ENCODE measurements at regions not wholly inside any gene's neighbourhood (a gene's known extent, or its start where the extent isn't known, plus 50 kb on each side); places are given as distances from the start of the nearest gene placed in this dataset.

DNA sequence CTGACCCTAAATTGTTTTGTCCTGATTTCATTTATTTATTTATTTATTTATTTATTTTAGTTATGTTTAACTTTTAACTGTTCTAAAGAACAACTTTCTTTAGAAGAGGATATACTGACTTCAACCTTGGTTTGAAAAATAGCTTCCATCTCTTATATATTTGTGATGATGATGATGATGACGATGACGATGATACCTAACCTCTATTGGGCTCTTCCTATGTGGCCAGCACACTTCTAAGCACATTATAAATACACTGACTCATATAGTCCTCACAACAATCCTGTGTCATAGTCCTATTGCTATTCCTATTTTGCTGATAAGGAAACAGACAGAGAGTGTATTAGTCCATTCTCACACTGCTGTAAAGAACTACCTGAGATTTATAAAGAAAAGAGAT is 162.9 kb upstream of the KIAA1217 start:
- Histone ChIP-seq H3K4me1 (ENCODE audit: control insufficient read depth, extremely low read depth, insufficient read depth, low read length) (no peaks in the 10 kb centered on the region), H3K4me2 (ENCODE audit: extremely low read depth, insufficient read depth, low read length) (no peak overlapping the region), H3K27me3 (ENCODE audit: control insufficient read depth, insufficient read depth, low read length) (no peaks in the 10 kb centered on the region), H3K36me3 (ENCODE audit: control insufficient read depth, insufficient read depth, low read length) (no peaks in the 10 kb centered on the region), H3K9me3 (ENCODE audit: control insufficient read depth, insufficient read depth, low read depth, low read length) (no peaks in the 10 kb centered on the region), H3K27ac (ENCODE audit: insufficient read depth, low read length) (no peak overlapping the region), H3K9ac (ENCODE audit: insufficient read depth, low read length) (no peak overlapping the region), H3K79me2 (ENCODE audit: control insufficient read depth, insufficient read depth, low read length) (no peaks in the 10 kb centered on the region), H4K20me1 (ENCODE audit: control insufficient read depth, extremely low read depth, insufficient read depth, low read length) (no peaks in the 10 kb centered on the region), H2AFZ (ENCODE audit: low read length) (no peak overlapping the region), H3K4me3 (replicated peaks in 1 of 4; ENCODE audit: control extremely low read depth in 1 of 4, insufficient read depth in 1 of 4, low read depth in 3 of 4, low read length in 4 of 4) (no peak overlapping the region)
- TF ChIP-seq EZH2 (IDR thresholded peaks at IDR 0.05; ENCODE audit: low read length, missing control alignments): no peak
- TF ChIP-seq, protein P1, sequence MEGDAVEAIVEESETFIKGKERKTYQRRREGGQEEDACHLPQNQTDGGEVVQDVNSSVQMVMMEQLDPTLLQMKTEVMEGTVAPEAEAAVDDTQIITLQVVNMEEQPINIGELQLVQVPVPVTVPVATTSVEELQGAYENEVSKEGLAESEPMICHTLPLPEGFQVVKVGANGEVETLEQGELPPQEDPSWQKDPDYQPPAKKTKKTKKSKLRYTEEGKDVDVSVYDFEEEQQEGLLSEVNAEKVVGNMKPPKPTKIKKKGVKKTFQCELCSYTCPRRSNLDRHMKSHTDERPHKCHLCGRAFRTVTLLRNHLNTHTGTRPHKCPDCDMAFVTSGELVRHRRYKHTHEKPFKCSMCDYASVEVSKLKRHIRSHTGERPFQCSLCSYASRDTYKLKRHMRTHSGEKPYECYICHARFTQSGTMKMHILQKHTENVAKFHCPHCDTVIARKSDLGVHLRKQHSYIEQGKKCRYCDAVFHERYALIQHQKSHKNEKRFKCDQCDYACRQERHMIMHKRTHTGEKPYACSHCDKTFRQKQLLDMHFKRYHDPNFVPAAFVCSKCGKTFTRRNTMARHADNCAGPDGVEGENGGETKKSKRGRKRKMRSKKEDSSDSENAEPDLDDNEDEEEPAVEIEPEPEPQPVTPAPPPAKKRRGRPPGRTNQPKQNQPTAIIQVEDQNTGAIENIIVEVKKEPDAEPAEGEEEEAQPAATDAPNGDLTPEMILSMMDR (conservative IDR thresholded peaks at IDR 0.05 in 1 of 2, IDR thresholded peaks at IDR 0.05 in 1 of 2; ENCODE audit: low read depth in 1 of 2, low read length in 2 of 2): no peak
- no peak for DNase-seq (ENCODE audit: low read depth in 2 of 2)

GRCh38 chr10:24047176-24047575 is 161.8 kb upstream of the KIAA1217 start:
- H3K79me2 ChIP-seq (ENCODE audit: control insufficient read depth, insufficient read depth, low read length): no peaks in the 10 kb centered on the region
- H3K9ac ChIP-seq (ENCODE audit: insufficient read depth, low read length): no peak overlapping the region
- no peaks in the 10 kb centered on the region for H3K27me3 ChIP-seq (ENCODE audit: control insufficient read depth, insufficient read depth, low read length)
- no peaks in the 10 kb centered on the region for H3K36me3 ChIP-seq (ENCODE audit: control insufficient read depth, insufficient read depth, low read length)
- no peaks in the 10 kb centered on the region for H4K20me1 ChIP-seq (ENCODE audit: control insufficient read depth, extremely low read depth, insufficient read depth, low read length)
- H3K9me3 ChIP-seq (ENCODE audit: control insufficient read depth, insufficient read depth, low read depth, low read length): no peaks in the 10 kb centered on the region
- H3K4me3 ChIP-seq (replicated peaks in 1 of 4; ENCODE audit: control extremely low read depth in 1 of 4, insufficient read depth in 1 of 4, low read depth in 3 of 4, low read length in 4 of 4): no peak overlapping the region
- H3K4me1 ChIP-seq (ENCODE audit: control insufficient read depth, extremely low read depth, insufficient read depth, low read length): no peaks in the 10 kb centered on the region
- H3K27ac ChIP-seq (ENCODE audit: insufficient read depth, low read length): no peak overlapping the region
- no peak for DNase-seq (ENCODE audit: low read depth in 2 of 2)
- no peak for TF ChIP-seq EZH2 (IDR thresholded peaks at IDR 0.05; ENCODE audit: low read length, missing control alignments)
- H3K4me2 ChIP-seq (ENCODE audit: extremely low read depth, insufficient read depth, low read length): no peak overlapping the region
- H2AFZ ChIP-seq (ENCODE audit: low read length): no peak overlapping the region

DNA sequence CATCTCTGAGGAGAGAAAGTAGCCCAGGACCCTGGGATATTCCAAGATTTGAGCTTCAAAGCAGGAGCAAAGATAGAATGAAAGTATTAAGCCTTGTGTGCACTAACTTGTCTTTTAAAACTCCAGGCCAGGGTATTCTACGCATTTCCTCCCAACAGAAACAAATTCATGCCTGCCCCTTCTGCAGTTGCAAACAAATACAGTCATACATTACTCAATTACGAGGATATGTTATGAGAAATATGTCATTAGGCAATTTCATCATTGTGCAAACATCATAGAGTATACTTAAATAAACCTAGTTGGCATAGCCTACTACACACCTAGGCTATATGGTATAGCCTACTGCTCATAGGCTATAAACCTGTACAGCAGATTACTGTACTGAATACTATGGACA is 154.5 kb upstream of the KIAA1217 start:
- no peaks in the 10 kb centered on the region for H3K36me3 ChIP-seq (ENCODE audit: control insufficient read depth, insufficient read depth, low read length)
- H3K79me2 ChIP-seq (ENCODE audit: control insufficient read depth, insufficient read depth, low read length): no peaks in the 10 kb centered on the region
- H3K4me1 ChIP-seq (ENCODE audit: control insufficient read depth, extremely low read depth, insufficient read depth, low read length): no peaks in the 10 kb centered on the region
- H3K27me3 ChIP-seq (ENCODE audit: control insufficient read depth, insufficient read depth, low read length): no peaks in the 10 kb centered on the region
- H2AFZ ChIP-seq (ENCODE audit: low read length): no peak overlapping the region
- H3K4me2 ChIP-seq (ENCODE audit: extremely low read depth, insufficient read depth, low read length): no peak overlapping the region
- no peak for TF ChIP-seq EZH2 (IDR thresholded peaks at IDR 0.05; ENCODE audit: low read length, missing control alignments)
- TF ChIP-seq, protein P1 (conservative IDR thresholded peaks at IDR 0.05 in 1 of 2, IDR thresholded peaks at IDR 0.05 in 1 of 2; ENCODE audit: low read depth in 1 of 2, low read length in 2 of 2): no peak
- H3K27ac ChIP-seq (ENCODE audit: insufficient read depth, low read length): no peak overlapping the region
- no peaks in the 10 kb centered on the region for H3K9me3 ChIP-seq (ENCODE audit: control insufficient read depth, insufficient read depth, low read depth, low read length)
- H4K20me1 ChIP-seq (ENCODE audit: control insufficient read depth, extremely low read depth, insufficient read depth, low read length): no peaks in the 10 kb centered on the region
- H3K9ac ChIP-seq (ENCODE audit: insufficient read depth, low read length): no peak overlapping the region
- H3K4me3 ChIP-seq (replicated peaks in 1 of 4; ENCODE audit: control extremely low read depth in 1 of 4, insufficient read depth in 1 of 4, low read depth in 3 of 4, low read length in 4 of 4): no peak overlapping the region
- DNase-seq (ENCODE audit: low read depth in 2 of 2): no peak
